Activated CD4-positive, alpha-beta T cell treated with anti-CD3 and anti-CD28 coated beads, Interleukin-2, Interleukin-4, amounts not matched to agents 100 ng/mL and 50 ng/mL, durations not matched to agents 16 hours and 8 hours (primary cell): ENCODE measurements at regions not wholly inside any gene's neighbourhood (a gene's known extent, or its start where the extent isn't known, plus 50 kb on each side); places are given as distances from the start of the nearest gene placed in this dataset.

ENCODE experiments used
- DNase-seq: peaks from one replicate; pipeline ENCODE4 v3.0.0-alpha.2; 2020; ENCODE audit warnings: low spot score

- DNase-seq, result no peak
Measured at GRCh38 chr2:41695198-41696113, 352.4 kb upstream of the PKDCC start.

- DNase-seq, result no peak
Measured at GRCh38 chr2:41697389-41697788, 350.4 kb upstream of the PKDCC start.

DNA sequence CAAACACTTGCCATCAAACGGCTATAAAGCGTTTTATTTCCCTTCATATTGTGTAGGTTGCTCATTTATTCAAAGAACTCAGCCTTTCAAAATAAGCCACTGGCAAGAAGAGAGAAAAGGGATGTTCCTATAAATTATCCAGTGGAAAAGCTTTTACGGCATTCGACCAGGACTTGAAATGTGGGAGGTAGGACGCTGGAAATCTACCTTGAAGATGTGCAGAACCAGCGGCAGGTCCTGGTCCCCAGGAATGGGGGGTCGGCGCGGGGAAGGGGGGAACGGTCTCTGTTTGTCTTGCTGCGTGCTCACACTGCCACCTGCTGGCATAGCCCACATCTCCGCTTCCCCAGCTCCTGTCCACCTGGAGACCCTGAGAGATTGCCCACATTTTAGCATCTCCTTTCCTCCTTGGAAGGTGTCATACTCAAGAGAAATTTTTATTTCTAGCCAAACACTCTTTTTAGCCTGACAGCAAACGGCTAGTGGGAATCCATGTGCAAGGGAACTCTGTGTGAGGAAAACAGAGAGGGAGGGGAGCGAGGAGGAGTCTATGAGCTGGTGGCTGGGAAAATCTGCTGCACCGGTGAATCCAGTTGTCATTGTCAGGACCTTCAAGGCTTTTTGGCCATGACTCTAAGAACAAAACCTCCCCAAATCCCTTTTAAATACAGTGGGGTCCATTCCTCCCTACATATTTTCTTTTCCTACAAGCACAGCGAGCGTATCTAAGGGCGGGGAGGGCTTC is 349.0 kb upstream of the PKDCC start:
- peak; percentile 7 for DNase-seq

DNA sequence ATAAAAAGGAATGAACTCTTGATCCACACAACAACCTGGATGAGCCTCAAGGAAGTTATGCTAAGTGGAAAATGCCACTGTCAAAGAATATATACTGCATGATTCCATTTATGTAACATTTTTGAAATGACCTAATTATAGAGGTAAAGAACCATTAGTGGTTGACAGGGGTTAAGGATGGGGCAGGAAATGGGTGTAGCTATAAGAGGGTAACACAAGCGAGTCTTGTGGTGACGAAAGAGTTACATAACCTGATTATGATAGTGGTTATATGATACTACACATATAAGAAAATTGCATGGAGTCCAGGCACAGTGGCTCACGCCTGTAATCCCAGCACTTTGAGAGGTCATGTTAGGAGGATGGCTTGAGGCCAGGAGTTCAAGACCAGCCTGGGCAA is 346.6 kb upstream of the PKDCC start:
- DNase-seq, result no peak

DNA sequence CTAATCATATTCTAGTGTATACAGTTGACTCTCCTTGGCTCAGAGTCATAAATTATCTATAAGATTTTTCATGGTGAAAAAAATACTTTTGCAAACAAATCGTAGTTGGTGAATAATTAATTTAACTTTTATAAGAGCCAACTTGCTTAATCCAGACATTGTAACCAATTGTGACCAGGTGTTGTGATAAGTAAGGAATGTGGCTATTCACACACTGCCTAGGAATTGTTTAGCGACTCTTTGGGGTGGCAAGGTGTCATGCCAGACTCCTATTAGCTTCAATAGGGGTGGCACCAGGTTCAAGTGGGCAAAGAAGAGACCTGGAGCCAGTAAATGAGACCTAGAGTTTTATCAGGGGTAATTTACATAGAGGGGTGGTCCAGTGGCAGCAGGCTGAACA is 344.7 kb upstream of the PKDCC start:
- no peak for DNase-seq

DNA sequence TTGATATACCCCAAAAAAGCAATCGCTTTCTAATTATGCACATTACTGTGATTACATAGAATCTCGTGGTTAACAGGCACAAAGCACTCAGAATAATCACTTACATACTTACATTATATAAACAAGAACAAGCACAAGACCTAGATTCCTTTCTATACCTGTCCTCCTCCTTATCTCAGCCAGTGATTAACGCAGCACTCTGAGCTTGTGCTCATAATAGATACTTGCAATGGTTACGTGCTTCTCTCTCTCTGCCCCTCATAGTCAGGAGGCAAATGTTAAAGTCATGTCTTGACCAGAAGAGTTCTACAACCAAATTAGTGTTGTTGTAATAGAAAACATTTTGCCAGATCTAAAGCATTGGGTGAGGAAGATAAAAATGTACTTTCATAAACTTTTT is 342.2 kb upstream of the PKDCC start:
- DNase-seq, result no peak

- DNase-seq, result no peak
Measured at GRCh38 chr2:41706286-41706685, 341.5 kb upstream of the PKDCC start.

GRCh38 chr2:41707790-41708451 is 339.9 kb upstream of the PKDCC start:
- DNase-seq, result no peak

DNA sequence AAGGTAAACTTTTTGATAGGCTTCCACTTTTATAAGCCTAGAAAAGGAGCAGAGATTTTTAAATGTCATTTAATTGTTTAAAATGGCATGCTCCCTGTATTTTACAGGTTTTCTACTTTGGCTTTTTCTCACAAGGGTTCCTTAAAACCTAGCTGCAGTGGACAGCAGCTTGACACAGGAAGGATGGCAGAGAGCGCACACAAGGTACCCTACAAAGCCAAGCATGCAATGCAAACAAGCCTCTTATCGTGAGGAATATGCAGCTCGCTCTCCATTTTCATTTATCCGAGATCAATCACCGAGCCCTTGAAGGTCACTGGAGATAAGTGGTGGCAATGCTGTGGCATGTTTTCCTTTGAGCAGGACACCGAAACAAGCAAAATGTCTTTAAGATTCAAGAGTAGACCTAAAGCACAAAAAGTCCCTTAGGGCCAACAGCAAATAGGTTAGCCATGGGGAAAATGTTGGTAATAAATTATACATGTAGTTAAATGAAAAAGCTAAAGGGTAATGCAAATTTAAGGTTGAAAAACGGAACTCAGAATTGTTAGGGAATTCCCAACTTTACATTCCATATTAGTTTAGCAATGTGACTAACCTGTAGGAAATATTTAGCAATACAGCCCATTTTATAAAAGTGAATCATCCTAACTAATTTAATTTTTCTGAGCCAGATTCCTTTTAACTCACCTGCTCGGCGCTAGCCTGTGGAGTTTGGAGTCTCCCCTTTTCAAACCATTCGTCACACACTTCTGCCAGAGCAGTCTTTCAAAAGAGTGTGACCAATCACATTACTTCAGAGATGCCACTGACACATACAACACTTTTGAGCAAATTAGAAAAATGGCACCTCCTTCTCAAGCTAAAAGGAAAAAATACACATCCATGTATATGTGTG is 337.9 kb upstream of the PKDCC start:
- no peak for DNase-seq

- DNase-seq, result no peak
Measured at GRCh38 chr2:41710944-41711343, 336.9 kb upstream of the PKDCC start.

- no peak for DNase-seq
Measured at GRCh38 chr2:41711736-41712135, 336.1 kb upstream of the PKDCC start.

DNA sequence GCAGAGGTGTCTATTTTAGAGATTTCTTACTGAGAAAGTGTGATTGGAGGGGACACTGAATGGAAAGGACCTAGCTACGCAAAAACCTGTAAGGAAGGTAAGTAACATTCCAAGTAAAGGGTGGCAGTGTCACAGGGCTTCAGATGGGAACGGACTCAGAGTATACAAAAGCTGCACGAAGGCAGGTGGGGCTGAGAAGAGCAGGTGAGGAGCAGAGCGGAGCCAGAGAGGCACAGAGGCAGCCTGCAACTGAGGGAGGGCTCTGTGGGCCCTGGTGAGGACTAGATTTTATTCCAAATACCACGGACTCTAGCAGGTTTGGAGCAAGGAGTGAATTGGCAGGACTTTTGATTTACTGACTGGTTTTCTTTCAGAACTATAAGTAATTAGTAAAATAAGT is 331.3 kb upstream of the PKDCC start:
- DNase-seq, result no peak

GRCh38 chr2:41717839-41718238 is 330.0 kb upstream of the PKDCC start:
- no peak for DNase-seq

DNA sequence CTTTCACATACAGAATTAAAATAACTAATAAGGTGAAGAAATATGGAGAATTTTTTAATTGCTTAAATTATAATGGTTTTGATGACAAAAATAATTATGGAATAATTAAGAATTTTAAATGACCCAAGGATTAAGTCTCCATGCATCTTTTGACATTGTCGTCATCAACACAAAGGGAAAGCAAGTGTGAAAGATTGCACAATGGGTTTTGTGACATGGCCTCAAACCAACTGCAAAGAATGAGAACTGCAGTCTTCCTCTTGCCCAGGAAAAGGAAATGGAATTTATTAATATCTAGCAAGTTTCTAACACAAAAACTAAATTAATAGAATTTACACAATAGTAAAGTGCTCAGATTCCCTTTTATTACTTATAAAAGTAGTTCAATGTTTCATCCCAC is 329.1 kb upstream of the PKDCC start:
- no peak for DNase-seq

DNA sequence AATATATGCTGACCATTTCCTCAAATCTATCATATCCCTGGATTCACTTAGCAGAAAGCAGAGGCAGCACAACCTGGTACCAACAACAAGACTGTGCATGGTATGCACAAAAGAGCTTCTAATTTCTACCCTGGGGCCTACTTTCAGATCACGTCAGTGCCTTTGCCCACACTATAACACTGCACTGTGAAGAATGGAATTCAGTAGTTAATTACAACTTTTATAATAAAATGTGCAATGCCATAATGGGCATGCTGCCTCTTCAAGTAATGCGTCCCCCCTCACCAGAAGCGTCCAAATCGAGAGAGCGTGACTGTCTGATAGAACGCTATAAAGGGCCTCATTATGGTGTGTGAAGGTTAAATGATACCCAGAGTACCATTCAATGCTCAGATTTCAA is 328.1 kb upstream of the PKDCC start:
- DNase-seq, result no peak

- no peak for DNase-seq
Measured at GRCh38 chr2:41720331-41721251, 327.2 kb upstream of the PKDCC start.

DNA sequence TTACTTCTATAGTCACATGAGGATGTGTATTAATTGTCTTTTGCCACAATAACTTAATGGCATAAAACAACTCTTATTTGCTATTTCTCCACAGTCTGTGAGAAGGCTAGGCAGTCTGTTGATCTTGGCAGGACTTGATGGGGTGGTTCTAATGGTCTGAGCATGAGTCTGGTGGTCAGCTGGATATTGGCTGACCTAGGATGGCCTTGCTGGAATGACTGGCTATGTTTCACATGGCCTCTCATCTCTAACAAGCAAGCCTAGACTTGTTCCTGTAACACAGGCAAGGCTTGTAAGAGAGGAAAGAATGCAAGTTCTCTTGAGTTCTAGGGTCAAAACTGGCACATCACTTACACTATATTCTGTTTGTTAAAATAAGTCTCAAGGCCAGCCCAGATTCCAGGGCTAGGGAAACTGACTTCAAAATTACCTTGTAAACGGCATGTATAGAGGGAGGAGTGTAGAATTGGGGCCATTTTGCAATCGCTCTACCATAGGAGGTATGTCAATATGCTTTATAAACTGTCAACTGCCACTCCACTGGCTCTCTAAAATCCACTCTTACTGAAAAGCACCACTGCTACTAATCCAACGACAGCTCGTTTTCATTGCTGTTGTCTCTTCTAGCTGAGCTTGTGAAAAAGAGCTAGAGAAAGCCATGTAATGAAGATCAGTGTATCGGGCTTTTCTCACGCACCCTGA is 325.0 kb upstream of the PKDCC start:
- DNase-seq, result no peak

- no peak for DNase-seq
Measured at GRCh38 chr2:41723526-41723925, 324.3 kb upstream of the PKDCC start.

DNA sequence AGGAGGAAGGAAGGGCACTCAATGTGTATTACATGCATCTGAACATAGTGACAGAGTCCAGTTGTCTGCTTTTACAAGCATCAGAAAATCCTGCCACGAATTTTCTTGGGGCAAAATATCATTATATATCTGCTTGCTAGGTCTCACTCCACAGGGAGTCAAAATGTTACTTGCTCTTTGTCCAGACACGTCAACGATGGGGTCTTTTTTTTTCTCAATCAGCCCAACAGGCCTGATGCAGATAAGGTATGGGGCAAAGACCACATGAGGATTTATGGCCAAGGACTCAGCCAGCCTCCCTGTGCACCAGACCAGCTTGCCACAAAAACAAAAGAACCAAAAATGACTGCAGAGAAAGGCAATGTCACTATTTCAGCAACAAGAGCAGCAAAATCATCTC is 323.4 kb upstream of the PKDCC start:
- DNase-seq, result no peak

GRCh38 chr2:41725901-41726300 is 321.9 kb upstream of the PKDCC start:
- DNase-seq, result no peak
